GM18517 (cell line): ENCODE measurements at regions not wholly inside any gene's neighbourhood (a gene's known extent, or its start where the extent isn't known, plus 50 kb on each side); places are given as distances from the start of the nearest gene placed in this dataset.
"Not testable (repeated sequence)": the region's sequence is repeated elsewhere in the genome, so short reads cannot be mapped to it uniquely, and the experiment has no call there.

Experiments used
- ATAC-seq: cut with Tn5 transposase; IDR thresholded peaks from one replicate; pipeline ENCODE4 v1.9.1; 2021; ENCODE audit warnings: mild to moderate bottlenecking, moderate library complexity; ENCODE audit not compliant: unreplicated experiment

DNA sequence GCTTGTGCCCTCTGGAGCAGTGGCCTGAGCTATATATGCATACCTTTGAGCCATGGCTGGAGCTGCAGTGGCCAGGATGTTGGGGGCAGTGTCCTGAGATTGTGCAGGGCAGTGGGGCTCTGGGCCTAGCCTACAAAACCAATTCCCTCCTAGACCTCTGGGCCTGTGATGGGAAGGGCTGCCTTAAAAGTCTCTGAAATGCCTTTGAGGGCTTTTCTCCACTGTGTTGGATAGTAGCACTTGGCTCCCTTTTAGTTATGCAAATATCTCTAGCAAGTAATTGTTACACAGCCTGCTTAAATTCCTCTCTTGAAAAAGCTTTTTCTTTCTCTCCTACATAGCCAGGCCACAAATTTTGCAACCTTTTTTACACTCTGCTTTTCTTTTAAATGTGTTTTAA is 426.4 kb downstream of the ACTR3B start:
- ATAC-seq = no peak

GRCh38 chr7:153188161-153188560 is 428.6 kb downstream of the ACTR3B start:
- ATAC-seq = no peak

DNA sequence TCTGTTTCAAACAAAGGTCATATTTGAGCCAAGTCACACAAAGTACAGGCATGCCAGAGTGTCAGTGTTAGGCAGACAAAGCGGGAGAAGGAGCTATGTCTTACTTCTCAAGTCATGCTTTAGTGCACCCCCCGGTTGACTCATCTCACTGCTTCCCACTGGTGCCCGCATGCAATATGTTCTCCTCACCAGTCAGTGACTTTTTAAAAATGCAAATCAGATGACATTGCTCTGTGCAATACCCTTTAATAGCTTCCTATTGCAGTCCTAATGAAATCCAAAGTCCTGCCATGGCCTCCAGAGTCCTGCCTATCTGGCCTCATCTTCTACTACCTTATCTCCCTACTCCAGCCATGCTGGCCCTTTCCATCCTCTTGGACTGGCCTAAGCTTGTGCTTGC is 429.1 kb downstream of the ACTR3B start:
- no peak for ATAC-seq

- ATAC-seq = no peak
These were observed 430.9 kb downstream of the ACTR3B start for GRCh38 chr7:153190452-153190851.

DNA sequence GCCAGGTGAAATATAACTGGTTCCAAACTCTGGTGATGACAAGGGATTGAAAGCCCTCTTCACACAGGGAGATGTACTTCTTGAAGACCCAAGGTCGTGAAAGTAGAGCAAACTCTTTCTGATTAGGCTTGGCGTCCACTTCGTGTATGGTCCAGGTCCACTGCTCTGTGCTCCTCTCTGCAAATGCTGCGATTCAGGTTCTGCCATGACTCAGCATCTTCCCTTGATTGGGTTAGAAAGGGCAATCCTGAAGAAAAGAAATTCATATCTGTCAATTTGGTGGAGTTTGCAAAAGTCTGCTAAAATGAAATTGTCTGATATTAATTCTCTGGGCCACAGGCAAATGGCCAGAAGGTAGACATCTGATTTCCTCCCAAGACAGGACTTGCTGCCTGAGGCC is 431.4 kb downstream of the ACTR3B start:
- ATAC-seq = no peak

- no peak for ATAC-seq
These were observed 433.6 kb downstream of the ACTR3B start for GRCh38 chr7:153193144-153193595.

- ATAC-seq = no peak
These were observed 457.5 kb downstream of the ACTR3B start for GRCh38 chr7:153217032-153217431.

- no peak for ATAC-seq
These were observed 465.3 kb downstream of the ACTR3B start for GRCh38 chr7:153224890-153225289.

- ATAC-seq = not testable (repeated sequence)
These were observed 485.6 kb downstream of the ACTR3B start for GRCh38 chr7:153245136-153245535.

DNA sequence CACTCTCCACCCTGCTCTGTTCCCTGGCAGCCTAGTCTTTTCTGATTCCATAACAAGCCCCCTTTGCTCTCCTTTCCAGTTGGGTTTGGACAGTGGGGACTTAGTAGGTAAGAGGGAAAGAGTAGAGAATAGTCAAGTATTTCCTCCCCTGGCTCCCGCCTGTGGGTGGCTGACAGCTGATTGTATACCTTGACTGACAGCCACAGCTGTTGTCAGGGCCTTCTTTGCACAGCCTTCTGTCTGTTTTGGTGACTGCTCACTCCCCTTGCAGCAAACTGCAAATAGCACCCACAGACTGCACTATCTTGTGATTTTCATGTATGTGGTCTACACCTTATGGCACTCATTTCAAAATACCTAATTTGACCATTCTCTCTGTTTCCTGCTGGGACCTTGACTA is 486.3 kb downstream of the ACTR3B start:
- ATAC-seq = no peak

- no peak for ATAC-seq
These were observed 488.4 kb downstream of the ACTR3B start for GRCh38 chr7:153247926-153248325.

GRCh38 chr7:153258686-153259085 is 499.1 kb downstream of the ACTR3B start:
- no peak for ATAC-seq

DNA sequence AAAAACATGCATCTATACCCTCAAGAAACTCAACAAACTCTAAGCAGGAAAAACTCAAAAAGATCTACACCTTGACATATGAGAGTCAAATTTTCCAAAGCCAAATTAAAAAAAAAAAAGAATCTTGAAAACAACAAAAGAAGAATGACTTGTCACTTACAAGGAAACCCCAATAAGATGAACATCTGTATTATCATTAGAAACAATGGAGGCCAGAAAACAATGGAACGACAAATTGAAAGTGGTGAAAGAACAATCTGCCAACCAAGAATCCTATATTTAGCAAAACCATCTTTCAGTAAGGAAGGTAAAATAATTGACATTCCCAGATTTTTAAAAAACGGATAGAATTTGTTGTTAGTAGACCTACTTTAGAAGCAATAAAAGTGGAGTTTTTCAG is 516.8 kb downstream of the ACTR3B start:
- ATAC-seq = no peak

DNA sequence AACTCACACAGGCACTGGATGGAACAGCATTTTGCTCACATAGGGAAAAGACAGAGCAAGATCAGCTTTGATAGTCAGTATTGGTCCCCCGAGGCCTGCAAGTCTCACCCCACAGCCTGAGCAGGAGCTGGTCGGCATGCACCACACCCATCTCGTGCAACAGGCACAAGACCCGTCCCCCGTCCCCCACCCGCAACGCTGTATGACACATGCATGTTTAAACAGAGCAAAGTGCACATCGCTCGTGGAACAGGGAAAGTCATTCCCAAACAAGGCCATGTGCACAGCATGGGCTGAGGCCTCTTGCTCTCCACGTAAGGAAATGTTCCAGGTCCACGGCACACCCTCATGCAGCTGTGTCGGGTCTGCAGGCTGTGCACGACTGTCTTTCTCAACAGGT is 527.2 kb downstream of the ACTR3B start:
- no peak for ATAC-seq

- no peak for ATAC-seq
These were observed 530.5 kb downstream of the ACTR3B start for GRCh38 chr7:153290066-153290465.

DNA sequence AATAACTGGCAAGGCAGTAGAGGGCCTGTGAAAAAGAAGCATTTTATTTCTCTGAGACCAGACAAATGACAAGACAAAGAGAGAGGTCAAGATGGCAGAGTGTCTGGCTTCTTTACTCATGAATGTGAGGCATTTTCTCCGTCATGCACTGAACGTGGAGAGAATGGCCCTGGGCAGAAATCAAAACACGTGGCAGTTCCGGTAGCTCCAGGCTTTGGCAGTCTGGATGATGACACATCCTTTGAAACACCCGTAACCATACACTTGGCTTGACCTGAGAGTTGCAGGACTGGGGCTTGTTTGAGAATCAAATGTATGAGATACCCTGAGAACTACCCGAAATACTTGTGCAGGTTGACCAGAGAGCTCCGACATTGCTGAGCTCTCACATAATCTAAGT is 537.6 kb downstream of the ACTR3B start:
- no peak for ATAC-seq

DNA sequence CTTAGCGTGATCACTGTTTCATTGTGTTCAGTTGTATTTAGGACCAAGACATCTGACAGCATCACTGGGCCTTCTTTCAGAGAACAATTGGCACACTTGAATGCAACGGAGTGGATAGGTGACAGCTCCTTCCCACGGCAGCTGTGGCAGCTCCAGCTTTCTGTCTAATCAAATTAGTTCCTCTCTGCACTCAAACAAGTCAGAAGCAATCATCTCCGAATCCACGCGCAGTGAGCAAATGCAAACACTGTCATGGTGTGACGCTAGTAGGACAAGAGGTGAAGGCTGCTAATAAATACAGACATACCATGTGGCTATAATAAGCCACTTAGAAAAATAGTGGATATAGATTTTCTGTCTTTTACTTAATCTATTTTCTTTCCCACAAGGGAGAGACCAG is 542.4 kb downstream of the ACTR3B start:
- ATAC-seq = no peak

DNA sequence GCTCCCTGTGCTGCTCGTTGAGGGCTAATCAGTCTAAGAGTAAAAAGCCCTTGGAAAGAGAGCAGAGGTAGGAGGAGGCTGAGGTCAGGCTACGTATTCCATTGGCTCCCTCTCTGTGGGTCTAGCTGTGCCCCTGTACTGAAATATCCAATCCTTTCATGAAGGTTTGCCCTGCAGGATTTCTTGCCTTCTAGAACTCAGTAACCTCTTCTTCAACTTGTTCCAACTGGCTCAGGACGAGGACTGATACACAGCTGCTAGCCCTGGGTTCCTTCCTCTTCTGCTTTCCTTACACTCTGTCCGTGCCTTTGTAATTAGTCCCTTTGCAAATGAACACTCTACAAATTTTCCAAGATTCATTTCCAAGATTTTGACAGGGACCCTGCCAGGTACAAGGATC is 560.5 kb downstream of the ACTR3B start:
- ATAC-seq = no peak

DNA sequence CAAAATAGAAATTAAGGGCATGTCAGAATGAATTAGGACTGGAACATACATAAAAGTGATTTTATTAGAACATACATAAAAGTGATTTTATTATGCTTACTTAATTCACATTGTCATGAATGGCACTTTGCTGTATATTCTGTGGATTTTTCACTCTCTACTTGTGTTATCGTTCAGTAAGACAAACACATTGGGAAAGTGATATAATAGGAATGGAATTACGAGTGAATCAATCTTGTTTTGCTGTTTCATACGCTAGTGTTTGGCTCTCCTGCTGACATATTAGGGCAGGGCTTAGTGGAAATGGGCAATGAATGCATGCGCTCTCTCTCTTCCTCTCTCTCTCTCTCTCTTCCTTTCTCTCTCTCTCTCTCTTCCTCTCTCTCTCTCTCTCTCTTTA is 561.1 kb downstream of the ACTR3B start:
- no peak for ATAC-seq

DNA sequence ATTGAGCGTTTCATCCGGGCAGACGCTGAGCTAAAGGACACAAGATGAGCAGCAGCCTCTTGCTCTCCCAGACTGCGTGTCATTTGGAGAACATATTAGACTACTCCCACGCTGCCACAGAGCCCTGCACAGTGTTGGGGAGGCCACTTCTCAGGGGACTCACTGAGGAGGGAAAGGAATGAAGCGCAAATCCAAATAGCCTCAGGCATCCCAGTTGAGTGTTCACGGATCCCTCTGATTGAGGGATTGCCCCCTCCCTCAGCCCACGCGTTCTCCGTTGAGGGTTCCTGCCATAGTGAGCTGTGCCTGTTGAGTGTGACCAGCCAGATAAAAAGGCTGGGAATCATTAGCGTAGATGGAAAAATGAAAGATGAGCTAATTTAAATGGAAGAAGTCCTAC is 563.4 kb downstream of the ACTR3B start:
- ATAC-seq = no peak

GRCh38 chr7:153324094-153324493 is 564.5 kb downstream of the ACTR3B start:
- ATAC-seq = no peak

- ATAC-seq = no peak
These were observed 568.1 kb downstream of the ACTR3B start for GRCh38 chr7:153327683-153328082.

GRCh38 chr7:153331427-153331826 is 571.9 kb downstream of the ACTR3B start:
- ATAC-seq = no peak

DNA sequence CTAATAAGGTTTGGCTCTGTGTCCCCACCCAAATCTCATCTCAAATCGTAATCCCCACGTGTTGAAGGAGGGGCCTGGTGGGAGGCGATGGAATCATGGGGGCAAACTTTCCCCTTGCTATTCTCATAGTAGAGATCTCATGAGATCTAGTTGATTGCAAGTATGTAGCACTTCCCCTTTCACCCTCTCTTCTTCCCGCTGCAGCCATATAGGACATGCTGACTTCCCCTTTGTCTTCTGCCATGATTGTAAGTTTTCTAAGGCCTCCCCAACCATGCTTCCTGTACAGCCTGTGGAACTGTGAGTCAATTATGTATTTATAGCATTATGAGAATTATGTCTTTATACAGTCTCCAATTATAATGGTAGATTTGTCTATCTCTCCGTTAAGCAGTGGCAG is 594.5 kb downstream of the ACTR3B start:
- no peak for ATAC-seq
